ENCODE measurements at regions not wholly inside any gene's neighbourhood (a gene's known extent, or its start where the extent isn't known, plus 50 kb on each side); places are given as distances from the start of the nearest gene placed in this dataset.
A peak's percentile ranks its signal among the peaks of the same experiment; 100 is the strongest.

GRCh38 chr16:26642047-26642664, 424.6 kb upstream of the C16orf82 start:
- DNase-seq = no peak
- intact Hi-C loops (cut with DNase I) = no loop called here

- intact Hi-C loops (cut with DNase I) = no loop called here
- no peak for DNase-seq
Observed at GRCh38 chr16:26643519-26643918, 423.2 kb upstream of the C16orf82 start.

- no peak for DNase-seq
- intact Hi-C loops (cut with DNase I) = no loop called here
Observed at GRCh38 chr16:26644912-26645543, 421.7 kb upstream of the C16orf82 start.

GRCh38 chr16:26645614-26646013, 421.1 kb upstream of the C16orf82 start:
- peak in 8 of 10 donors; percentile 40 to 94 (median 44) for DNase-seq
- intact Hi-C loops (cut with DNase I) = no loop called here

GRCh38 chr16:26647870-26648269, 418.9 kb upstream of the C16orf82 start:
- no peak for DNase-seq
- intact Hi-C loops (cut with DNase I) = no loop called here

GRCh38 chr16:26648851-26649250, 417.9 kb upstream of the C16orf82 start:
- intact Hi-C loops (cut with DNase I) = no loop called here
- DNase-seq = no peak

GRCh38 chr16:26649381-26650045, 417.2 kb upstream of the C16orf82 start:
- no peak for DNase-seq
- intact Hi-C loops (cut with DNase I) = no loop called here

GRCh38 chr16:26651464-26651863, 415.3 kb upstream of the C16orf82 start:
- intact Hi-C loops (cut with DNase I) = no loop called here
- no peak for DNase-seq

- intact Hi-C loops (cut with DNase I) = no loop called here
- DNase-seq = no peak
Observed at GRCh38 chr16:26651884-26652283, 414.8 kb upstream of the C16orf82 start.

GRCh38 chr16:26658486-26658885, 408.2 kb upstream of the C16orf82 start:
- no peak for DNase-seq
- intact Hi-C loops (cut with DNase I) = no loop called here

GRCh38 chr16:26658915-26659314, 407.8 kb upstream of the C16orf82 start:
- no peak for DNase-seq
- intact Hi-C loops (cut with DNase I) = no loop called here

GRCh38 chr16:26664086-26664485, 402.6 kb upstream of the C16orf82 start:
- intact Hi-C loops (cut with DNase I) = no loop called here
- DNase-seq = no peak

GRCh38 chr16:26665166-26665939, 401.4 kb upstream of the C16orf82 start:
- intact Hi-C loops (cut with DNase I) = no loop called here
- no peak for DNase-seq

- intact Hi-C loops (cut with DNase I) = no loop called here
- no peak for DNase-seq
Observed at GRCh38 chr16:26666486-26666885, 400.2 kb upstream of the C16orf82 start.

- no peak for DNase-seq
- intact Hi-C loops (cut with DNase I) = no loop called here
Observed at GRCh38 chr16:26667307-26667706, 399.4 kb upstream of the C16orf82 start.

- DNase-seq = no peak
- intact Hi-C loops (cut with DNase I) = no loop called here
Observed at GRCh38 chr16:26668026-26668425, 398.7 kb upstream of the C16orf82 start.

- intact Hi-C loops (cut with DNase I) = no loop called here
- DNase-seq = no peak
Observed at GRCh38 chr16:26672206-26672605, 394.5 kb upstream of the C16orf82 start.

GRCh38 chr16:26673011-26673410, 393.7 kb upstream of the C16orf82 start:
- no peak for DNase-seq
- intact Hi-C loops (cut with DNase I) = no loop called here

- intact Hi-C loops (cut with DNase I) = no loop called here
- DNase-seq = no peak
Observed at GRCh38 chr16:26680671-26681070, 386.1 kb upstream of the C16orf82 start.

GRCh38 chr16:26688105-26688504, 378.6 kb upstream of the C16orf82 start:
- intact Hi-C loops (cut with DNase I) = no loop called here
- peak in 1 of 10 donors; percentile 41 for DNase-seq

- DNase-seq = no peak
- intact Hi-C loops (cut with DNase I) = no loop called here
Observed at GRCh38 chr16:26688699-26689098, 378.0 kb upstream of the C16orf82 start.
